ENCODE measurements at regions not wholly inside any gene's neighbourhood (a gene's known extent, or its start where the extent isn't known, plus 50 kb on each side); places are given as distances from the start of the nearest gene placed in this dataset.

DNA sequence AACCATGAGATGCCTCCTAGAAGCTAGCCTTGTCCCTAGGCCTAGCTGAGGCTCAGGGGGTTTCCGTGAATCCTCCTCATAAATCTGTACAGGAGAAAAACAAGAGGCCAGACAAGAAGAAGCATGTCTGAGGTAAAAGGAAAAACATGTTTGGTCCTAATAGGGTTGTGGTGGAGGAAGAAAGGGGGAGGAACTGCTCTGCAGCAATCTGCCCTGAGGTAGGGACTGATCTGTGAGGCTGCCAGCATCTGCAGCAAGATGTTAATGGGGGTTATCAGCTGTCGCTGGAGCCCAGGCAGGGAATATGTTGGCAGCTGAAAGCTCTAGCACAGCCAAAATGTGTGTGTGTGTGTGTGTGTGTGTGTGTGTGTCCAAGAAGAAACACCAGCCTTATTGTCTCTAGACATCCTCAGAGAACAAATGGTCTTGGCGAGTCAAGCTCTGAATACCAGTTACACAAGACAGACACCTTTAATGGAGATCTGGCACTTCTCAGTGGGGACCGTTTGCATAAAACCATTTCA, 218.5 kb downstream of the NUAK1 start:
- WGBS (ENCODE audit: insufficient coverage, insufficient replicate concordance, low lambda C conversion rate, missing lambda C conversion rate) = 35% methylated on average over 4 of the region's 4 CpGs
- ChIA-PET RAD21 (ENCODE audit: unreplicated experiment) (no interaction called here), POLR2A (interaction anchor here (0.7 kb wide), 1 partner anchor 100 kb away, joined by 4 read pairs; no protein-coding TSS in a partner anchor), CTCF (no interaction called here), SMC1A (ENCODE audit: uncharacterized antibody, unreplicated experiment) (no interaction called here)
- Histone ChIP-seq H3K4me2 (ENCODE audit: control insufficient read depth, insufficient read depth) (no peak overlapping the region), H3K4me3 (no peak overlapping the region), H3K27me3 (replicated peaks in 1 of 2; ENCODE audit: control insufficient read depth in 2 of 2, insufficient read depth in 2 of 2, low read length in 1 of 2) (no peaks in the 10 kb centered on the region), H3K9me3 (replicated peaks; ENCODE audit: control insufficient read depth, insufficient read depth, low read length) (no peaks in the 10 kb centered on the region), H3K79me2 (ENCODE audit: control insufficient read depth, insufficient read depth, low read length) (no peaks in the 10 kb centered on the region), H4K20me1 (ENCODE audit: control insufficient read depth, insufficient read depth) (no peaks in the 10 kb centered on the region), H3K9ac (ENCODE audit: control insufficient read depth, insufficient read depth, low read length) (no peak overlapping the region), H2AFZ (ENCODE audit: control insufficient read depth, low read depth, low read length) (no peak overlapping the region), H3K4me1 (ENCODE audit: control insufficient read depth, insufficient read depth, low read length) (no peaks in the 10 kb centered on the region), H3K36me3 (ENCODE audit: control insufficient read depth in 2 of 2, insufficient read depth in 2 of 2, low read length in 1 of 2) (no peaks in the 10 kb centered on the region), H3K27ac (ENCODE audit: control insufficient read depth, insufficient read depth) (no peak overlapping the region)
- DNase-seq (ENCODE audit: low read depth, low spot score) (no peak), ATAC-seq (no peak), FAIRE-seq (no peak)
- no TSS peak for BruUV-seq (replicated peaks)
- intact Hi-C loops (cut with micrococcal nuclease; ENCODE audit: unreplicated experiment) (no loop called here), in situ Hi-C loops (cut with MboI) (no loop called here)
- TF ChIP-seq KAT2A (conservative IDR thresholded peaks at IDR 0.05; ENCODE audit: control insufficient read depth, low read depth, low read length) = no peak
- TF ChIP-seq ZNF24 (IDR thresholded peaks at IDR 0.05) = no peak
- no peak for TF ChIP-seq GABPA (IDR thresholded peaks at IDR 0.05; ENCODE audit: low read depth)
- TF ChIP-seq MEF2A (IDR thresholded peaks at IDR 0.05; ENCODE audit: insufficient read depth, low read depth, low read length) = no peak

DNA sequence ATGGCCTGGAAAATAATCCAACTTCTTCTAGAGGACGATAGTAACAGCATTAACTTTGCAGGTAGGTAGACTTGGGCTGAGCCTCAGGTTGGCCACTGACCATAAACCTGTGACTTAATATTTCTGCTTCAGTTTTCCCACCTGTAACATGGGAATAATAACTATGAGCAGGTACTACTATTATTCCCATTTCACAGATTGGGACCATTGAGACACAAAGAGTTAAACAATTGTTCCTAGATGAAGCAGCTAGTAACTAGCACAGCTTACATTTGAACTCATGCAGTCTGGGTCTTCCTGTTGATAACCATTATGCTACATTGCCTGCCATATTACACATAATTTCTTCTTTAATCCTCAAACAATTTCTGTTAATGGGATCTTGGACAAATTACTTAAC, 217.7 kb downstream of the NUAK1 start:
- FAIRE-seq (no peak), DNase-seq (ENCODE audit: low read depth, low spot score) (no peak), ATAC-seq (no peak)
- POLR2A ChIA-PET = interaction anchor here (0.7 kb wide), 1 partner anchor 100 kb away, joined by 4 read pairs; no protein-coding TSS in a partner anchor
- WGBS (ENCODE audit: insufficient coverage, insufficient replicate concordance, low lambda C conversion rate, missing lambda C conversion rate) = 0% methylated on average over 1 of the region's 1 CpG
- no peak overlapping the region for H2AFZ ChIP-seq (ENCODE audit: control insufficient read depth, low read depth, low read length)
- no peaks in the 10 kb centered on the region for H3K4me1 ChIP-seq (ENCODE audit: control insufficient read depth, insufficient read depth, low read length)
- no peaks in the 10 kb centered on the region for H3K9me3 ChIP-seq (replicated peaks; ENCODE audit: control insufficient read depth, insufficient read depth, low read length)
- SMC1A ChIA-PET (ENCODE audit: uncharacterized antibody, unreplicated experiment) = no interaction called here
- no TSS peak for BruUV-seq (replicated peaks)
- H3K79me2 ChIP-seq (ENCODE audit: control insufficient read depth, insufficient read depth, low read length) = no peaks in the 10 kb centered on the region
- TF ChIP-seq KAT2A (conservative IDR thresholded peaks at IDR 0.05; ENCODE audit: control insufficient read depth, low read depth, low read length) (no peak), HDAC2 (IDR thresholded peaks at IDR 0.05) (no peak), SIX5 (IDR thresholded peaks at IDR 0.05; ENCODE audit: low read depth, low read length, severe bottlenecking) (no peak), SREBF1 (IDR thresholded peaks at IDR 0.05; ENCODE audit: low read length) (no peak), BCL11A (IDR thresholded peaks at IDR 0.05; ENCODE audit: low read depth, low read length) (no peak), EED (IDR thresholded peaks at IDR 0.05; ENCODE audit: low read depth) (no peak), ZNF207 (IDR thresholded peaks at IDR 0.05; ENCODE audit: borderline replicate concordance) (no peak), BHLHE40 (IDR thresholded peaks at IDR 0.05; ENCODE audit: borderline replicate concordance in 1 of 2, low read depth in 2 of 2, low read length in 1 of 2) (no peak)
- TF ChIP-seq, protein P1, sequence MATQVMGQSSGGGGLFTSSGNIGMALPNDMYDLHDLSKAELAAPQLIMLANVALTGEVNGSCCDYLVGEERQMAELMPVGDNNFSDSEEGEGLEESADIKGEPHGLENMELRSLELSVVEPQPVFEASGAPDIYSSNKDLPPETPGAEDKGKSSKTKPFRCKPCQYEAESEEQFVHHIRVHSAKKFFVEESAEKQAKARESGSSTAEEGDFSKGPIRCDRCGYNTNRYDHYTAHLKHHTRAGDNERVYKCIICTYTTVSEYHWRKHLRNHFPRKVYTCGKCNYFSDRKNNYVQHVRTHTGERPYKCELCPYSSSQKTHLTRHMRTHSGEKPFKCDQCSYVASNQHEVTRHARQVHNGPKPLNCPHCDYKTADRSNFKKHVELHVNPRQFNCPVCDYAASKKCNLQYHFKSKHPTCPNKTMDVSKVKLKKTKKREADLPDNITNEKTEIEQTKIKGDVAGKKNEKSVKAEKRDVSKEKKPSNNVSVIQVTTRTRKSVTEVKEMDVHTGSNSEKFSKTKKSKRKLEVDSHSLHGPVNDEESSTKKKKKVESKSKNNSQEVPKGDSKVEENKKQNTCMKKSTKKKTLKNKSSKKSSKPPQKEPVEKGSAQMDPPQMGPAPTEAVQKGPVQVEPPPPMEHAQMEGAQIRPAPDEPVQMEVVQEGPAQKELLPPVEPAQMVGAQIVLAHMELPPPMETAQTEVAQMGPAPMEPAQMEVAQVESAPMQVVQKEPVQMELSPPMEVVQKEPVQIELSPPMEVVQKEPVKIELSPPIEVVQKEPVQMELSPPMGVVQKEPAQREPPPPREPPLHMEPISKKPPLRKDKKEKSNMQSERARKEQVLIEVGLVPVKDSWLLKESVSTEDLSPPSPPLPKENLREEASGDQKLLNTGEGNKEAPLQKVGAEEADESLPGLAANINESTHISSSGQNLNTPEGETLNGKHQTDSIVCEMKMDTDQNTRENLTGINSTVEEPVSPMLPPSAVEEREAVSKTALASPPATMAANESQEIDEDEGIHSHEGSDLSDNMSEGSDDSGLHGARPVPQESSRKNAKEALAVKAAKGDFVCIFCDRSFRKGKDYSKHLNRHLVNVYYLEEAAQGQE (IDR thresholded peaks at IDR 0.05; ENCODE audit: low read depth, low read length) = no peak
- no peak overlapping the region for H3K27ac ChIP-seq (ENCODE audit: control insufficient read depth, insufficient read depth)
- RAD21 ChIA-PET (ENCODE audit: unreplicated experiment) = no interaction called here
- H3K4me3 ChIP-seq = no peak overlapping the region
- no peak overlapping the region for H3K4me2 ChIP-seq (ENCODE audit: control insufficient read depth, insufficient read depth)
- CTCF ChIA-PET = no interaction called here
- H3K9ac ChIP-seq (ENCODE audit: control insufficient read depth, insufficient read depth, low read length) = no peak overlapping the region
- H3K27me3 ChIP-seq (replicated peaks in 1 of 2; ENCODE audit: control insufficient read depth in 2 of 2, insufficient read depth in 2 of 2, low read length in 1 of 2) = no peaks in the 10 kb centered on the region
- no peaks in the 10 kb centered on the region for H4K20me1 ChIP-seq (ENCODE audit: control insufficient read depth, insufficient read depth)
- in situ Hi-C loops (cut with MboI) = no loop called here
- H3K36me3 ChIP-seq (ENCODE audit: control insufficient read depth in 2 of 2, insufficient read depth in 2 of 2, low read length in 1 of 2) = no peaks in the 10 kb centered on the region
- intact Hi-C loops (cut with micrococcal nuclease; ENCODE audit: unreplicated experiment) = no loop called here
